Mesothelial cell of epicardium (in vitro differentiated cells): ENCODE measurements at regions not wholly inside any gene's neighbourhood (a gene's known extent, or its start where the extent isn't known, plus 50 kb on each side); places are given as distances from the start of the nearest gene placed in this dataset.

Experiments used
- DNase-seq, 2 experiments: peaks; one replicate each; pipeline ENCODE4 v3.0.0; 2021; ENCODE audit warnings: low spot score in 2 of 2; ENCODE audit not compliant: unreplicated experiment in 2 of 2
- H3K27ac Mint-ChIP-seq: 2 replicates; pipeline ENCODE4 v1.8.0; 2021; ENCODE audit warnings: mixed read lengths
- H3K27me3 Mint-ChIP-seq: 2 replicates; pipeline ENCODE4 v1.8.0; 2021; ENCODE audit warnings: low read depth, mixed read lengths
- H3K36me3 Mint-ChIP-seq: 2 replicates; pipeline ENCODE4 v1.8.0; 2021; ENCODE audit warnings: mixed read lengths
- H3K4me1 Mint-ChIP-seq: 2 replicates; pipeline ENCODE4 v1.8.0; 2021; ENCODE audit warnings: mixed read lengths
- H3K4me3 Mint-ChIP-seq: 2 replicates; pipeline ENCODE4 v1.8.0; 2021; ENCODE audit warnings: mild to moderate bottlenecking, moderate library complexity, mixed read lengths
- H3K9me3 Mint-ChIP-seq: 2 replicates; pipeline ENCODE4 v1.8.0; 2021; ENCODE audit warnings: mixed read lengths
- CTCF ChIP-seq: fragments of 200-600 bp; sonication (generic); IDR thresholded peaks from one replicate; pipeline ENCODE4 v1.5.0; 2021; ENCODE audit warnings: antibody characterized with exemption; ENCODE audit not compliant: unreplicated experiment

DNA sequence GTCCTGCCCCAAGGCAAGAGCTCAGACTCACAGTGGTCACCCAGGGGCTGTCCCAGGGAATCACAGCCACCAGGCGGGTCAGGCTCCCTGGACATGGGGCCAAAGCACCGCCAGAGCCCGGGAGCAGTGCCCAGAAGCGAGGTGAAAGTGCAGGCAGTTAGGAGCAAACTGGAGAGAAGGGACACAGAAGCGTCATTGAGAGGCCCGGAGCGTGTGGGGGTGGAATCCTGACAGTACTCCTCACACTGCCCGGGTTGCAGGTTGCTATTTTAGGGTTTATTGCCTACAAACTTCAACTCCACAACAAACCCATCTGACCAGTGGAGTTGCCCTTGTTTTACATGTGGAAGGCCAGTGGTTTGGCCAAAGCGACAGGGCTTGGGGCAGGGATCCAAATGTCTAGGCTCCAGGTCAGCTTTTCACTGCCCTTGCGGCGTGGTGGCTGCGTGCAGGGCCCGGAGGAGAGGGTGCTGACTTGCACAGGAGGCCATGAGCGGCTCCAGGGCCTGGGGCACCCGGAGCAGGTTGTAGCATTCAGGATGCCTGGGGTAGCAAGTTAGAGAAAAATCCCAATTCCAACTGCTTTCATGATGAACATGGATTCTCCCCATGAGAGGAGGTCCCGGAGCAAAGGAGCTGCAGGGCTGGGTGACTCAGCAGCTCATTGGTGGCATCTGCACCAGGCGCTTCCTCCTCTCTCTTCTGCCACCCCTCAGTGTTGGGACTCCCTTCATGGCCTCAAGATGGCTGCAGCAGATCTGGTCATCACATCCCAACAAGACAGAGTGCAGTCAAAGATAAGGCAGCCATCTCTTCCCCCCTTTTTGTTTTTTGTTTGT, 112.3 kb upstream of the NCOR2 start:
- DNase-seq: no peak
- no peak overlapping the region for H3K4me3 Mint-ChIP-seq
- no peaks in the 10 kb centered on the region for H3K9me3 Mint-ChIP-seq
- TF ChIP-seq CTCF: no peak
- peaks cover 4% of the 10 kb centered on the region for H3K27me3 Mint-ChIP-seq
- no peaks in the 10 kb centered on the region for H3K36me3 Mint-ChIP-seq
- H3K4me1 Mint-ChIP-seq: peaks cover 57% of the 10 kb centered on the region
- H3K27ac Mint-ChIP-seq: no peak overlapping the region

GRCh38 chr12:124679047-124679446, 111.6 kb upstream of the NCOR2 start:
- no peak for TF ChIP-seq CTCF
- Mint-ChIP-seq H3K4me1 (peaks cover 50% of the 10 kb centered on the region), H3K4me3 (no peak overlapping the region), H3K27ac (no peak overlapping the region), H3K9me3 (no peaks in the 10 kb centered on the region), H3K36me3 (no peaks in the 10 kb centered on the region), H3K27me3 (peaks cover 4% of the 10 kb centered on the region)
- DNase-seq: no peak

DNA sequence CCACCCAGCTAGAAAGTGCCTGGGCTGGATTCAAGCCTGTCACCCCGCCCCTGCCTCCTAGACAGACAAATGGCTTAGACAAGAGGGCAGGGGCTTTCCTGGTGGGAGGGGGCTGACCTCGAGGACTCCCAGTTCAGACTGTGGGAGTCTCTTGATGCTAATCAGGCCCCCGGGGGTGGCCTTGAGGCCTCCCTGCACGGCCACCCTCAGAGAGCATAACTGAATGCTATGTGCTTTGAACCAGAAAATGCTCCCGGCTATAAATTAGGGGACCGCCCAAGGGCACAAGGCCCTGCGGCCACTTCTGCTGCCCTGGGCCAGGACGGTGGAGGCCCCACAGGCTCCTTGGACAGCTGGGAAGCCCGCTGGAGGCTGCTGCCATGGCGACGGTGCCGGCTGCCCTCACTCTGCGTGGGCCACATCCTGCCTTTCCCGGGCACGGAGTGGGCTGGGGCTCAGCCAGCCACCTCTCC, 111.0 kb upstream of the NCOR2 start:
- Mint-ChIP-seq H3K27ac (no peak overlapping the region), H3K9me3 (no peaks in the 10 kb centered on the region), H3K4me3 (no peak overlapping the region), H3K4me1 (peaks cover 45% of the 10 kb centered on the region), H3K36me3 (no peaks in the 10 kb centered on the region), H3K27me3 (peaks cover 4% of the 10 kb centered on the region)
- TF ChIP-seq CTCF: no peak
- no peak for DNase-seq

DNA sequence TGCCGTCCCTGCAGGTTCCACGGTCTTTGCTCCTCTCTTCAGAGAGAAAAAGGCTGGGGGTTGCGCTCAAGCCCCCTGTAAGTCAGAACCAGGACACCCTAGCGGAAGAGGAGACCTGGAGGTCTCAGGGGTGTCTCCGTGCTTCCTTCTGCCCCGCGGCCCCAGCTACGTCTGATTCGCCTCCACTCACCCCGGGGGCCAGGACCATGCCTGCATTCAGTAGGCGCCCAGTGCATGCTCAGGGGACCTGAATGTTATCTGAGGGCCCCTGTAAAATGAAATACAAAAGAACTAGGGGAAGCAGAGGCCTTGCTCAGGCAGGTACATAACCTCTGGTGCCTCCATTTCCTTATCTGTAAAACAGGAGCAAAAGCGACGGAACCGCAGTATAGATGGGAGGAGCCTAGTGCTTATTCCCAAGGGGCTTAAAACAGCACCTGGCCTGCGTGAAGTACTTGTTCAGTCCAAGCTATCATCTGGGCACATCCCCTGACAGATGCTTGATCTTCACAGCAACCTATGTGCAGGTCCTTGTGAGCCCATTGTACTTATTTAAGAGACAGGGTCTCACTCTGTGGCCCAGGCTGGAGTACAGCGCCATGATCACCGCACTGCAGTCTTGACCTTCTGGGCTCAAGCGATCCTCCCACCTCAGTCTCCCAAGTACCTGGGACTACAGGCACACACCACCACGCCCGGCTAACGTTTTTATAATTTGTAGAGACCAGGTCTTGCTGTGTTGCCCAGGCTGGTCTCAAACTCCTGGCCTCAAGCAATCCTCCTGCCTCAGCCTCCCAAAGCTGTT, 110.3 kb upstream of the NCOR2 start:
- H3K27ac Mint-ChIP-seq: no peak overlapping the region
- peaks cover 38% of the 10 kb centered on the region for H3K4me1 Mint-ChIP-seq
- no peaks in the 10 kb centered on the region for H3K9me3 Mint-ChIP-seq

More for the DNA sequence above, 110.3 kb upstream of the NCOR2 start:
- no peak for DNase-seq
- no peak overlapping the region for H3K4me3 Mint-ChIP-seq
- H3K27me3 Mint-ChIP-seq: peaks cover 4% of the 10 kb centered on the region
- TF ChIP-seq CTCF: no peak
- no peaks in the 10 kb centered on the region for H3K36me3 Mint-ChIP-seq
